ENCODE measurements at regions not wholly inside any gene's neighbourhood (a gene's known extent, or its start where the extent isn't known, plus 50 kb on each side); places are given as distances from the start of the nearest gene placed in this dataset.

DNA sequence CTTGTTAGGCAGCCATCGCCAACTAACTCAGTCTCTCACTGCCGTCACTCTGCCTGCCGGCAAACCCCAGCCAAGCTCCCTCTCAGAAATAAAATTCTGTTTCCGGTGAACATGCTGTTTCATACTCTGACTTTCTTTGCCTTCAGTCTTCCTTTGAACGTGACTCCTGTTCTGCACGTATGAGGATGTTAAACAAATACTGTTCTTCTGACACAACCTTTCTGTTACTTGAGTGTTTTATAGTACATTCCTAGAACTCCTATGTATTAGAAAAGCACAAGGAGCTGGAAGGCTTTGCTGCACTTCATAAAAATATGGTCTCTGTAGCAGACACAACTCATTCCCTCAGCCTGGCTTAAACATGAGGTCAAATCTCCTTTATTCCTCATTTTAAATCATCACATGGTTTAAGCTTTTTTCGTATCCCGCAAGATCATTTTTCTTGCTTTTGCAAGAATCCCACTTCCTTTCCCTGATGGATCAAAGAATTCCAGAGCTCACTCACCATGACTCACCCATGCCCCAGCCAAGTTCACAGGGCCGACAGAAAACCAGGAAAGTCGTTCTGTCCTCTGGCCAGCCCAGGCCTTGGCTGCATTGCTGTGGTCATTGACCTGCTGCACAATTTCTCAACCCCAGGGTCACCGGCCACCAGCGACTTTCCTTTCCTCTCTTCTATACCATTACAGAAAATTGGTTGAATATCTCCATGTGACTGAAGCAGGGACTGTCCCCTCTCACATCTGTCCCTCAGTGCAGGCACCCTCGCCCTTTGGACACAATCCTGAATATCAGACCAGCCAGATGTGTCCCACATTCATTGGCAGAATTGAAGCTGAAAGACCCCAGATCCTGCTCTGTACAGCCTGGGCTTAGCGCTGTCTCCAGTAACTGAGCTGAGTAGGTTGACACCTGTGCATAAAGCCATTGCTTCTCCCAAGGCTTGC lies 183.1 kb upstream of the ARL4C start:
- peaks cover 59% of the 10 kb centered on the region for H3K4me1 ChIP-seq (ENCODE audit: control insufficient read depth, extremely low read depth, insufficient read depth, low read length)
- peak overlapping the region; percentile 28 for H3K4me2 ChIP-seq (ENCODE audit: control insufficient read depth, extremely low read depth, insufficient read depth, low read depth, low read length)
- H4K20me1 ChIP-seq (ENCODE audit: control insufficient read depth, extremely low read depth, insufficient read depth, low read length), result no peaks in the 10 kb centered on the region
- H3K9me3 ChIP-seq (ENCODE audit: control insufficient read depth, low read depth, low read length), result no peaks in the 10 kb centered on the region
- H3K9ac ChIP-seq (ENCODE audit: control insufficient read depth, extremely low read depth, insufficient read depth, low read length), result no peak overlapping the region
- FAIRE-seq (peak; percentile 96), DNase-seq (ENCODE audit: low read depth, low spot score) (no peak)
- peak overlapping the region; percentile 27 for H3K27ac ChIP-seq (ENCODE audit: control insufficient read depth, insufficient read depth, low read length)
- TF ChIP-seq EZH2 (IDR thresholded peaks at IDR 0.05; ENCODE audit: low read length), result no peak
- no peak for TF ChIP-seq CTCF (optimal IDR thresholded peaks at IDR 0.05 in 1 of 3, IDR thresholded peaks at IDR 0.05 in 1 of 3, conservative IDR thresholded peaks at IDR 0.05 in 1 of 3; ENCODE audit: extremely low read depth in 1 of 3, insufficient read depth in 2 of 3, low read length in 3 of 3)
- H3K4me3 ChIP-seq (ENCODE audit: control insufficient read depth in 2 of 3, extremely low read depth in 1 of 3, insufficient read depth in 2 of 3, low read depth in 1 of 3, low read length in 3 of 3), result no peak overlapping the region
- H3K9me1 ChIP-seq (ENCODE audit: control insufficient read depth, extremely low read depth, insufficient read depth, low read length), result no peaks in the 10 kb centered on the region
- no peaks in the 10 kb centered on the region for H3K79me2 ChIP-seq (ENCODE audit: control insufficient read depth, insufficient read depth, low read length)
- dilution Hi-C loops (cut with MboI; ENCODE audit: extremely low pct_ligation_motif_present, low sequenced_read_pairs), result no loop called here
- H2AFZ ChIP-seq (ENCODE audit: control insufficient read depth, low read length), result no peak overlapping the region
- H3K36me3 ChIP-seq (ENCODE audit: control insufficient read depth in 2 of 2, extremely low read depth in 1 of 2, insufficient read depth in 2 of 2, low read length in 2 of 2), result no peaks in the 10 kb centered on the region
- H3K27me3 ChIP-seq (ENCODE audit: control insufficient read depth, extremely low read depth, insufficient read depth, low read length), result no peaks in the 10 kb centered on the region

GRCh38 chr2:234679301-234679740 lies 182.4 kb upstream of the ARL4C start:
- H3K9ac ChIP-seq (ENCODE audit: control insufficient read depth, extremely low read depth, insufficient read depth, low read length), result no peak overlapping the region
- H3K4me3 ChIP-seq (ENCODE audit: control insufficient read depth in 2 of 3, extremely low read depth in 1 of 3, insufficient read depth in 2 of 3, low read depth in 1 of 3, low read length in 3 of 3), result no peak overlapping the region
- H3K4me1 ChIP-seq (ENCODE audit: control insufficient read depth, extremely low read depth, insufficient read depth, low read length), result peaks cover 60% of the 10 kb centered on the region
- no peaks in the 10 kb centered on the region for H3K79me2 ChIP-seq (ENCODE audit: control insufficient read depth, insufficient read depth, low read length)
- no peaks in the 10 kb centered on the region for H4K20me1 ChIP-seq (ENCODE audit: control insufficient read depth, extremely low read depth, insufficient read depth, low read length)
- TF ChIP-seq CTCF (optimal IDR thresholded peaks at IDR 0.05 in 1 of 3, IDR thresholded peaks at IDR 0.05 in 1 of 3, conservative IDR thresholded peaks at IDR 0.05 in 1 of 3; ENCODE audit: extremely low read depth in 1 of 3, insufficient read depth in 2 of 3, low read length in 3 of 3) (no peak), EZH2 (IDR thresholded peaks at IDR 0.05; ENCODE audit: low read length) (no peak)
- H3K27me3 ChIP-seq (ENCODE audit: control insufficient read depth, extremely low read depth, insufficient read depth, low read length), result no peaks in the 10 kb centered on the region
- no peak for DNase-seq (ENCODE audit: low read depth, low spot score)
- H3K4me2 ChIP-seq (ENCODE audit: control insufficient read depth, extremely low read depth, insufficient read depth, low read depth, low read length), result peak overlapping the region; percentile 28
- peak overlapping the region; percentile 27 for H3K27ac ChIP-seq (ENCODE audit: control insufficient read depth, insufficient read depth, low read length)
- FAIRE-seq, result no peak
- H3K9me1 ChIP-seq (ENCODE audit: control insufficient read depth, extremely low read depth, insufficient read depth, low read length), result no peaks in the 10 kb centered on the region
- dilution Hi-C loops (cut with MboI; ENCODE audit: extremely low pct_ligation_motif_present, low sequenced_read_pairs), result no loop called here
- H3K36me3 ChIP-seq (ENCODE audit: control insufficient read depth in 2 of 2, extremely low read depth in 1 of 2, insufficient read depth in 2 of 2, low read length in 2 of 2), result no peaks in the 10 kb centered on the region
- H2AFZ ChIP-seq (ENCODE audit: control insufficient read depth, low read length), result no peak overlapping the region
- no peaks in the 10 kb centered on the region for H3K9me3 ChIP-seq (ENCODE audit: control insufficient read depth, low read depth, low read length)

All from keratinocyte (primary cell).